K562 (cell line): ENCODE measurements at regions not wholly inside any gene's neighbourhood (a gene's known extent, or its start where the extent isn't known, plus 50 kb on each side); places are given as distances from the start of the nearest gene placed in this dataset.

Experiments
- CHCHD3 ChIP-seq: fragments of 250-450 bp; sonication (Bioruptor Pico); IDR thresholded peaks from 2 replicates; pipeline ENCODE4 v2.1.2; 2022; ENCODE audit warnings: mild to moderate bottlenecking
- CHD1 ChIP-seq: fragments of 200-600 bp; sonication (generic); IDR thresholded peaks from one replicate; pipeline ENCODE4 v1.6.1; 2012; ENCODE audit warnings: mild to moderate bottlenecking, moderate library complexity, low read length, inconsistent platforms
- SUPT5H ChIP-seq: fragments of 450-650 bp; IDR thresholded peaks from 2 replicates; pipeline ENCODE4 v1.6.1; 2016
- ZFP30 ChIP-seq: fragments of 250-450 bp; sonication (Bioruptor Pico); IDR thresholded peaks from 2 replicates; pipeline ENCODE4 v1.8.0; 2022; ENCODE audit warnings: moderate library complexity, mild to moderate bottlenecking, inconsistent platforms, borderline replicate concordance
- TF ChIP-seq, protein P1 (sequence below), 2 experiments: fragments of 450-650 bp; IDR thresholded peaks; 2 replicates each; pipeline ENCODE4 v1.6.1; 2016; ENCODE audit warnings: mild to moderate bottlenecking in 2 of 2, borderline replicate concordance in 1 of 2, low read depth in 1 of 2, moderate library complexity in 1 of 2

DNA sequence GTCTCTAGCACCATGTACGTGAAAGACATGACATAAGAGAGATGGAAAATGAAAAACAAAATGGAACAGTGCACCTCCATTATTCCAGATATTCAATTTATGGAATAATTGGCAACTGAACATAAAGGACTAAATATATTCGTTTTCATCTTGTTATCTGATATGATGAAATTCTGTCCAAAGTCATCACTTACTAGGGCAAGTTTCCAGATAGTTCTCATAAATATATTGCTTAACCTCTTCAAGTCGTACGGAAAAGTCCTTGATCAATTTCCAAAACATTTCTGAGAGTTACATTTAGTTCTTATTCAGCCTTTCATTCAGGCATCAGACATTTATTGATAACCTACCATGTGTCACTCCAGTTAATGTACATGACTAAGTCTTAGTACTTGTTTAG, 185.2 kb downstream of the HGF start (continued):
- TF ChIP-seq, protein P1, sequence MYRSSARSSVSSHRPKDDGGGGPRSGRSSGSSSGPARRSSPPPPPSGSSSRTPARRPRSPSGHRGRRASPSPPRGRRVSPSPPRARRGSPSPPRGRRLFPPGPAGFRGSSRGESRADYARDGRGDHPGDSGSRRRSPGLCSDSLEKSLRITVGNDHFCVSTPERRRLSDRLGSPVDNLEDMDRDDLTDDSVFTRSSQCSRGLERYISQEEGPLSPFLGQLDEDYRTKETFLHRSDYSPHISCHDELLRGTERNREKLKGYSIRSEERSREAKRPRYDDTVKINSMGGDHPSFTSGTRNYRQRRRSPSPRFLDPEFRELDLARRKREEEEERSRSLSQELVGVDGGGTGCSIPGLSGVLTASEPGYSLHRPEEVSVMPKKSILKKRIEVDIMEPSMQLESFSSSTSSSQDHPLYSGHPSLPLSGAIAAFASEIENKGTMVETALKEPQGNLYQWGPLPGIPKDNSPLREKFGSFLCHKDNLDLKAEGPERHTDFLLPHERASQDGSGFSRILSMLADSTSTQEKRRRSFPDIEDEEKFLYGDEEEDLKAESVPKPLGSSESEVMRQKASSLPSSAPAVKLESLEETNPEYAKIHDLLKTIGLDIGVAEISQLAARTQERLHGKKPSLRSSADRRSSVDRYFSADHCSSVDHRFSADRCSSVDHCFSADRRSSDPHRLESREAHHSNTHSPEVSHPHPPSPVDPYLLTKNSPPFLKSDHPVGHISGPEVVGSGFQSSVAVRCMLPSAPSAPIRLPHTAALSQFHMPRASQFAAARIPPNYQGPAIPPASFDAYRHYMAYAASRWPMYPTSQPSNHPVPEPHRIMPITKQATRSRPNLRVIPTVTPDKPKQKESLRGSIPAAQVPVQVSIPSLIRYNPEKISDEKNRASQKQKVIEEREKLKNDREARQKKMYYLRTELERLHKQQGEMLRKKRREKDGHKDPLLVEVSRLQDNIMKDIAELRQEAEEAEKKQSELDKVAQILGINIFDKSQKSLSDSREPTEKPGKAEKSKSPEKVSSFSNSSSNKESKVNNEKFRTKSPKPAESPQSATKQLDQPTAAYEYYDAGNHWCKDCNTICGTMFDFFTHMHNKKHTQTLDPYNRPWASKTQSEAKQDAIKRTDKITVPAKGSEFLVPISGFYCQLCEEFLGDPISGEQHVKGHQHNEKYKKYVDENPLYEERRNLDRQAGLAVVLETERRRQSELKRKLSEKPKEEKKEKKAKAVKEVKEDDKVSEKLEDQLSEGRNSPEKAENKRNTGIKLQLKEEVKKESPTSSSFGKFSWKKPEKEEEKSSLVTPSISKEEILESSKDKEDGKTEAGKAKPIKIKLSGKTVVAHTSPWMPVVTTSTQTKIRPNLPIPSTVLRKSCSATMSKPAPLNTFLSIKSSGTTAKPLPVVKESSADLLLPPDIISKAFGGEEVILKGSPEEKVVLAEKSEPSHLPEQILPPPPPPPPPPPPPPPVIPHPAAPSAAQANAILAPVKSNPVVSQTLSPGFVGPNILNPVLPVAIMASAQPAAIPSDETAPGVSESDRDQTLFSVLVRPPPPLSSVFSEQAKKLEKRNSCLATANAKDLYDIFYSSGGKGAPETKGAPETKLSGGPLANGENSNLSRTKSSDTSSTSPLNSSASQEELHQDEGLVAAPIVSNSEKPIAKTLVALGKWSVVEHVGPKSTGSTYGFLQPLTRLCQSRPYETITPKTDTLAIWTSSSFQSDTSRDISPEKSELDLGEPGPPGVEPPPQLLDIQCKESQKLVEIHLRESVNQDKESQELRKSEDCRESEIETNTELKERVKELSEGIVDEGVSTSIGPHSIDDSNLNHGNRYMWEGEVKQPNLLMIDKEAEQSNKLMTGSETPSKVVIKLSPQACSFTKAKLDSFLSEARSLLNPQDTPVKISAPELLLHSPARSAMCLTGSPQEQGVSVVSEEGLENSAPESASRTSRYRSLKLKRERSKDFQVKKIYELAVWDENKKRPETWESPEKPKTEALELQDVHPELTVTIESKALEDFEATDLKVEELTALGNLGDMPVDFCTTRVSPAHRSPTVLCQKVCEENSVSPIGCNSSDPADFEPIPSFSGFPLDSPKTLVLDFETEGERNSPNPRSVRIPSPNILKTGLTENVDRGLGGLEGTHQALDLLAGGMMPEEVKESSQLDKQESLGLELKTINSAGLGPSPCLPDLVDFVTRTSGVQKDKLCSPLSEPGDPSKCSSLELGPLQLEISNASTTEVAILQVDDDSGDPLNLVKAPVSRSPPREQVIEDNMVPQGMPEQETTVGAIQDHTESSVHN (IDR thresholded peaks at IDR 0.05; ENCODE audit: borderline replicate concordance in 1 of 2, low read depth in 1 of 2): no peak
- no peak for TF ChIP-seq ZFP30 (CRISPR knock-in tag)
- no peak for TF ChIP-seq SUPT5H
- no peak for TF ChIP-seq CHCHD3 (CRISPR knock-in tag)
- no peak for TF ChIP-seq CHD1
- TF ChIP-seq, all 486 proteins: peak for 0
